ENCODE measurements at regions not wholly inside any gene's neighbourhood (a gene's known extent, or its start where the extent isn't known, plus 50 kb on each side); places are given as distances from the start of the nearest gene placed in this dataset.
"Not testable (repeated sequence)": the region's sequence is repeated elsewhere in the genome, so short reads cannot be mapped to it uniquely, and the experiment has no call there.

- TF ChIP-seq CTCF (IDR thresholded peaks at IDR 0.05 in 8 of 11, conservative IDR thresholded peaks at IDR 0.05 in 3 of 11); POLR2A (IDR thresholded peaks at IDR 0.05): not testable (repeated sequence)
Observed at GRCh38 chr9:81830431-81830830, 97.8 kb upstream of the SPATA31D4 start.
